ENCODE measurements at regions not wholly inside any gene's neighbourhood (a gene's known extent, or its start where the extent isn't known, plus 50 kb on each side); places are given as distances from the start of the nearest gene placed in this dataset.
"Not testable (repeated sequence)": the region's sequence is repeated elsewhere in the genome, so short reads cannot be mapped to it uniquely, and the experiment has no call there.

- POLR2A ChIA-PET, result no interaction called here
- no peak overlapping the region for H2AFZ ChIP-seq (ENCODE audit: low read depth)
- WGBS (ENCODE audit: low lambda C conversion rate), result 70% methylated on average over 2 of the region's 2 CpGs
- TF ChIP-seq MXI1 (IDR thresholded peaks at IDR 0.05; ENCODE audit: low read depth, low read length), result no peak
- TF ChIP-seq GATA2 (CRISPR knock-in tag; IDR thresholded peaks at IDR 0.05), result no peak
- TF ChIP-seq FOSL2 (IDR thresholded peaks at IDR 0.05; ENCODE audit: borderline replicate concordance, low read depth), result no peak
- no peak for TF ChIP-seq EZH2phosphoT487 (IDR thresholded peaks at IDR 0.05; ENCODE audit: borderline replicate concordance, low read depth)
- TF ChIP-seq ELF1 (IDR thresholded peaks at IDR 0.05), result no peak
- TF ChIP-seq CHD2 (IDR thresholded peaks at IDR 0.05; ENCODE audit: low read length, partially characterized antibody), result no peak
- no peak for TF ChIP-seq TCF12 (IDR thresholded peaks at IDR 0.05)
- no peak for TF ChIP-seq TEAD4 (IDR thresholded peaks at IDR 0.05; ENCODE audit: borderline replicate concordance, insufficient read depth)
- no peak for TF ChIP-seq RFX5 (IDR thresholded peaks at IDR 0.05; ENCODE audit: low read length)
- H3K79me2 ChIP-seq (ENCODE audit: insufficient read depth), result no peaks in the 10 kb centered on the region
- H3K27ac ChIP-seq (ENCODE audit: low read depth in 2 of 2, low read length in 1 of 2), result no peak overlapping the region
- no peaks in the 10 kb centered on the region for H3K27me3 ChIP-seq (ENCODE audit: insufficient read depth)
- H3K4me1 ChIP-seq (ENCODE audit: control insufficient read depth in 1 of 2, insufficient read depth in 2 of 2, low read depth in 1 of 2, low read length in 1 of 2), result peaks cover 0 to 2% of the 10 kb centered on the region in 2 experiments; a peak in 1 of 4 replicates
- no peaks in the 10 kb centered on the region for H3F3A ChIP-seq (replicated peaks; ENCODE audit: insufficient read depth)
- H3K9me3 ChIP-seq, result no peaks in the 10 kb centered on the region
- H3K4me2 ChIP-seq, result no peak overlapping the region
- H4K20me1 ChIP-seq (ENCODE audit: insufficient read depth), result no peaks in the 10 kb centered on the region
- no peak for DNase-seq
- no peak overlapping the region for H3K4me3 ChIP-seq (ENCODE audit: low read depth in 2 of 2, low read length in 1 of 2)
- CTCF ChIA-PET, result interaction anchor here (1.5 kb wide), 1 partner anchor 20 kb away, joined by 5 read pairs; no protein-coding TSS in a partner anchor
- no peaks in the 10 kb centered on the region for H3K36me3 ChIP-seq (replicated peaks in 1 of 2; ENCODE audit: control insufficient read depth in 1 of 2, insufficient read depth in 2 of 2, low read length in 1 of 2)
- no peaks in the 10 kb centered on the region for H3K9me2 ChIP-seq
- H3K9ac ChIP-seq, result no peak overlapping the region
Observed at GRCh38 chr2:198277181-198277580, 472.8 kb downstream of the PLCL1 start.

GRCh38 chr2:198273660-198274059 lies 469.3 kb downstream of the PLCL1 start:
- WGBS (ENCODE audit: low lambda C conversion rate), result 8% methylated on average over 1 of the region's 1 CpG
- H2AFZ ChIP-seq (ENCODE audit: low read depth), result no peak overlapping the region; the same call in 1 of the 2 replicates
- no peaks in the 10 kb centered on the region for H3F3A ChIP-seq (replicated peaks; ENCODE audit: insufficient read depth)
- no peaks in the 10 kb centered on the region for H3K36me3 ChIP-seq (replicated peaks in 1 of 2; ENCODE audit: control insufficient read depth in 1 of 2, insufficient read depth in 2 of 2, low read length in 1 of 2)
- H3K9me3 ChIP-seq, result no peaks in the 10 kb centered on the region
- no peak for DNase-seq
- CTCF ChIA-PET, result interaction anchor here (0.9 to 3.1 kb wide), 3 partner anchors 23 to 101 kb away, joined by 3 to 13 read pairs (median 4); no protein-coding TSS in a partner anchor
- H3K4me1 ChIP-seq (ENCODE audit: control insufficient read depth in 1 of 2, insufficient read depth in 2 of 2, low read depth in 1 of 2, low read length in 1 of 2), result no peaks in the 10 kb centered on the region
- no peaks in the 10 kb centered on the region for H4K20me1 ChIP-seq (ENCODE audit: insufficient read depth)
- no peak overlapping the region for H3K4me3 ChIP-seq (ENCODE audit: low read depth in 2 of 2, low read length in 1 of 2)
- H3K9me2 ChIP-seq, result no peaks in the 10 kb centered on the region
- H3K9ac ChIP-seq, result no peak overlapping the region
- no peaks in the 10 kb centered on the region for H3K27me3 ChIP-seq (ENCODE audit: insufficient read depth)
- POLR2A ChIA-PET, result no interaction called here
- no peaks in the 10 kb centered on the region for H3K79me2 ChIP-seq (ENCODE audit: insufficient read depth)
- H3K4me2 ChIP-seq, result no peak overlapping the region
- TF ChIP-seq EP300 (IDR thresholded peaks at IDR 0.05; ENCODE audit: borderline replicate concordance in 1 of 2, low read depth in 1 of 2, low read length in 1 of 2) (no peak), RFX5 (IDR thresholded peaks at IDR 0.05; ENCODE audit: low read length) (no peak), SIN3A (IDR thresholded peaks at IDR 0.05; ENCODE audit: borderline replicate concordance, low read depth, low read length) (no peak), GABPA (IDR thresholded peaks at IDR 0.05; ENCODE audit: low read depth) (no peak), ELF1 (IDR thresholded peaks at IDR 0.05) (no peak), CHD2 (IDR thresholded peaks at IDR 0.05; ENCODE audit: low read length, partially characterized antibody) (no peak), MEF2A (IDR thresholded peaks at IDR 0.05; ENCODE audit: borderline replicate concordance, low read depth) (no peak), NRF1 (IDR thresholded peaks at IDR 0.05; ENCODE audit: low read depth, low read length) (no peak), FOXM1 (IDR thresholded peaks at IDR 0.05; ENCODE audit: low read depth) (no peak)
- TF ChIP-seq, protein P1, sequence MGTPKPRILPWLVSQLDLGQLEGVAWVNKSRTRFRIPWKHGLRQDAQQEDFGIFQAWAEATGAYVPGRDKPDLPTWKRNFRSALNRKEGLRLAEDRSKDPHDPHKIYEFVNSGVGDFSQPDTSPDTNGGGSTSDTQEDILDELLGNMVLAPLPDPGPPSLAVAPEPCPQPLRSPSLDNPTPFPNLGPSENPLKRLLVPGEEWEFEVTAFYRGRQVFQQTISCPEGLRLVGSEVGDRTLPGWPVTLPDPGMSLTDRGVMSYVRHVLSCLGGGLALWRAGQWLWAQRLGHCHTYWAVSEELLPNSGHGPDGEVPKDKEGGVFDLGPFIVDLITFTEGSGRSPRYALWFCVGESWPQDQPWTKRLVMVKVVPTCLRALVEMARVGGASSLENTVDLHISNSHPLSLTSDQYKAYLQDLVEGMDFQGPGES (IDR thresholded peaks at IDR 0.05; ENCODE audit: low read depth, low read length), result no peak
- no peak overlapping the region for H3K27ac ChIP-seq (ENCODE audit: low read depth in 2 of 2, low read length in 1 of 2)

DNA sequence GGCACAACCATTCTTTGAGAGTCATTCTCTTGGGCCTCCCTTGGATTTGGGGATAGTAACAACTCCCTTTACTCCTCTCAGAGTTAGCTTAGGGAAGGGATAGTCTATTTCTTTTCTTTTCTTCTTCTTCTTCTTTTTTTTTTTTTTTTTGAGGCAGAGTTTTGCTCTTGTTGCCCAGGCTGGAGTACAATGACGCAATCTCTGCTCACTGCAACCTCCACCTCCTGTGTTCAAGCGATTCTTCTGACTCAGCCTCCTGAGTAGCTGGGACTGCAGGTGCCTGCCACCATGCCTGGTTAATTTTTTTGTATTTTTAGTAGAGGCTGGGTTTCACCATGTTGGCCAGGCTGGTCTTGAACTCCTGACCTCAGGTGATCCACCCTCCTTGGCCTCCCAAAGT lies 465.8 kb downstream of the PLCL1 start:
- H3K9me2 ChIP-seq; H3K36me3 ChIP-seq (replicated peaks in 1 of 2; ENCODE audit: control insufficient read depth in 1 of 2, insufficient read depth in 2 of 2, low read length in 1 of 2); H3K79me2 ChIP-seq (ENCODE audit: insufficient read depth); H3F3A ChIP-seq (replicated peaks; ENCODE audit: insufficient read depth); H4K20me1 ChIP-seq (ENCODE audit: insufficient read depth); H3K4me2 ChIP-seq; H3K4me3 ChIP-seq (ENCODE audit: low read depth in 2 of 2, low read length in 1 of 2); H3K9me3 ChIP-seq; H2AFZ ChIP-seq (ENCODE audit: low read depth); DNase-seq; H3K4me1 ChIP-seq (ENCODE audit: control insufficient read depth in 1 of 2, insufficient read depth in 2 of 2, low read depth in 1 of 2, low read length in 1 of 2); H3K27ac ChIP-seq (ENCODE audit: low read depth in 2 of 2, low read length in 1 of 2); H3K27me3 ChIP-seq (ENCODE audit: insufficient read depth); POLR2A ChIA-PET; H3K9ac ChIP-seq: not testable (repeated sequence)
- WGBS (ENCODE audit: low lambda C conversion rate), result 54% methylated on average over 2 of the region's 2 CpGs
- CTCF ChIA-PET, result interaction anchor here (0.6 kb wide), 1 partner anchor 43 kb away, joined by 3 read pairs; no protein-coding TSS in a partner anchor
